Ovary (tissue), 7 donors: ENCODE measurements at regions not wholly inside any gene's neighbourhood (a gene's known extent, or its start where the extent isn't known, plus 50 kb on each side); places are given as distances from the start of the nearest gene placed in this dataset.

Experiments
- DNase-seq, 5 donors: peaks; one replicate each; pipeline ENCODE4 v3.0.0-alpha.2; 2019 to 2020
- H3K27ac ChIP-seq, 2 donors: fragments of 200-600 bp; one replicate each; pipeline versions ENCODE4 v1.5.1 to v1.8.0; 2019 to 2022
- H3K27me3 ChIP-seq: fragments of 200-600 bp; one replicate; pipeline ENCODE4 v1.8.0; 2022
- H3K36me3 ChIP-seq: fragments of 200-600 bp; sonication (generic); one replicate; pipeline ENCODE4 v1.5.1; 2019
- H3K4me1 ChIP-seq: one replicate; pipeline ENCODE4 v1.8.1; 2013; ENCODE audit warnings: mild to moderate bottlenecking, moderate library complexity; ENCODE audit not compliant: insufficient read depth
- H3K4me3 ChIP-seq: fragments of 200-600 bp; sonication (generic); one replicate; pipeline ENCODE4 v1.5.1; 2017
- H3K9me3 ChIP-seq, 2 donors: fragments of 200-600 bp in 1 of 2; sonication (generic) in 1 of 2; one replicate each; pipeline versions ENCODE4 v1.5.1 to v1.8.1; 2013 to 2019; ENCODE audit warnings: mild to moderate bottlenecking in 1 of 2, moderate library complexity in 1 of 2
- CTCF ChIP-seq, 3 donors: fragments of 450-650 bp in 2 of 3; fragments of 200-600 bp in 1 of 3; IDR thresholded peaks; one replicate each; pipeline versions ENCODE4 v1.5.1 to v1.8.0; 2016 to 2022; ENCODE audit warnings: antibody characterized with exemption in 3 of 3, mild to moderate bottlenecking in 1 of 3
- EP300 ChIP-seq: sonication (generic); formaldehyde crosslinking; IDR thresholded peaks from one replicate; pipeline ENCODE4 v1.6.1; 2017; ENCODE audit warnings: antibody characterized with exemption
- POLR2A ChIP-seq: fragments of 450-650 bp; IDR thresholded peaks from one replicate; pipeline ENCODE4 v1.6.1; 2017; ENCODE audit warnings: antibody characterized with exemption, mild to moderate bottlenecking, moderate library complexity
- WGBS, 3 donors: extraction: QIAGEN DNeasy Blood & Tissue Kit in 1 of 3; methylation state at CpG; one replicate each; pipeline versions ENCODE4 v1.1.5 to v1.1.7; 2013 to 2017; 5-methylcytosine and 5-hydroxymethylcytosine counted together
- intact Hi-C, 4 donors: fragments of 100-400 bp; cut with DNase I; formaldehyde crosslinking; loops; one replicate each; pipeline versions ENCODE4 v1.11.0 to v1.15.1; 2022 to 2023
- donor health status: DM: no; HTN: no; CAD: no; lungs with moderate emphysema.
- donor health status: DM: no; HTN: no; CAD: no.
- donor health status: Bipolar disorder and iron deficiency.
- donor health status: DM: no; HTN: no; CAD: no.
- donor health status: DM: yes; HTN: yes; CAD: no.

- H3K36me3 ChIP-seq = no peaks in the 10 kb centered on the region
- no peak for DNase-seq
- no peak overlapping the region for H3K4me3 ChIP-seq
- H3K4me1 ChIP-seq = no peaks in the 10 kb centered on the region
- no peak overlapping the region for H3K27ac ChIP-seq
- intact Hi-C loops = no loop called here
- H3K9me3 ChIP-seq = no peaks in the 10 kb centered on the region
- 87 to 92% (median 89%) methylated on average over 2 of the region's 2 CpGs for WGBS, 3 donors
- TF ChIP-seq POLR2A (no peak), CTCF (IDR thresholded peaks at IDR 0.05) (no peak), EP300 (no peak)
- no peaks in the 10 kb centered on the region for H3K27me3 ChIP-seq
Measured at GRCh38 chr5:18095061-18095460, 460.8 kb downstream of the TAF11L14 start.

- no peak for DNase-seq
- H3K4me3 ChIP-seq = no peak overlapping the region
- no peaks in the 10 kb centered on the region for H3K4me1 ChIP-seq
- H3K9me3 ChIP-seq = no peaks in the 10 kb centered on the region
- intact Hi-C loops = no loop called here
- no peaks in the 10 kb centered on the region for H3K27me3 ChIP-seq
- H3K36me3 ChIP-seq = no peaks in the 10 kb centered on the region
- H3K27ac ChIP-seq = no peak overlapping the region
- whole genome bisulfite sequencing, 3 donors = 66 to 77% (median 67%) methylated on average over 5 of the region's 5 CpGs
- TF ChIP-seq EP300 (no peak), CTCF (IDR thresholded peaks at IDR 0.05) (no peak), POLR2A (no peak)
Measured at GRCh38 chr5:18097817-18098216, 463.6 kb downstream of the TAF11L14 start.

GRCh38 chr5:18098691-18099090 is 464.4 kb downstream of the TAF11L14 start:
- Histone ChIP-seq H3K36me3 (no peaks in the 10 kb centered on the region), H3K4me1 (no peaks in the 10 kb centered on the region), H3K27me3 (no peaks in the 10 kb centered on the region), H3K9me3 (no peaks in the 10 kb centered on the region), H3K4me3 (no peak overlapping the region), H3K27ac (no peak overlapping the region)
- 29 to 39% (median 36%) methylated on average over 2 of the region's 2 CpGs for WGBS, 3 donors
- TF ChIP-seq EP300 (no peak), CTCF (IDR thresholded peaks at IDR 0.05) (no peak), POLR2A (no peak)
- intact Hi-C loops = no loop called here
- no peak for DNase-seq

- no peaks in the 10 kb centered on the region for H3K36me3 ChIP-seq
- H3K27me3 ChIP-seq = no peaks in the 10 kb centered on the region
- TF ChIP-seq EP300 (no peak), POLR2A (no peak), CTCF (IDR thresholded peaks at IDR 0.05) (no peak)
- H3K9me3 ChIP-seq = no peaks in the 10 kb centered on the region
- H3K4me1 ChIP-seq = no peaks in the 10 kb centered on the region
- no peak overlapping the region for H3K4me3 ChIP-seq
- intact Hi-C loops = no loop called here
- WGBS, 3 donors = 2 to 12% (median 9%) methylated on average over 2 of the region's 2 CpGs
- no peak for DNase-seq
- no peak overlapping the region for H3K27ac ChIP-seq
Measured at GRCh38 chr5:18099261-18099660, 465.0 kb downstream of the TAF11L14 start.

GRCh38 chr5:18101532-18101931 is 467.3 kb downstream of the TAF11L14 start:
- Histone ChIP-seq H3K4me3 (no peak overlapping the region), H3K27ac (no peak overlapping the region), H3K4me1 (no peaks in the 10 kb centered on the region), H3K9me3 (no peaks in the 10 kb centered on the region), H3K27me3 (no peaks in the 10 kb centered on the region), H3K36me3 (no peaks in the 10 kb centered on the region)
- DNase-seq = no peak
- TF ChIP-seq POLR2A = no peak
- TF ChIP-seq EP300 = no peak
- no peak for TF ChIP-seq CTCF (IDR thresholded peaks at IDR 0.05)
- intact Hi-C loops = no loop called here
